Epithelial cell of proximal tubule (primary cell): ENCODE measurements at regions not wholly inside any gene's neighbourhood (a gene's known extent, or its start where the extent isn't known, plus 50 kb on each side); places are given as distances from the start of the nearest gene placed in this dataset.

Experiments
- DNase-seq: peaks from one replicate; pipeline ENCODE4 v3.0.0-alpha.2; 2011; ENCODE audit warnings: low read depth
- H3K4me3 ChIP-seq: 2 replicates; pipeline ENCODE4 v1.5.1; 2011; ENCODE audit warnings: low read depth, mild to moderate bottlenecking, low read length
- CTCF ChIP-seq: conservative IDR thresholded peaks from 2 replicates; pipeline ENCODE4 v1.5.1; 2012; ENCODE audit warnings: low read depth, mild to moderate bottlenecking, low read length

GRCh38 chr20:59463541-59463940, 140.8 kb upstream of the PHACTR3 start:
- no peak overlapping the region for H3K4me3 ChIP-seq
- DNase-seq = no peak
- no peak for TF ChIP-seq CTCF

- H3K4me3 ChIP-seq = no peak overlapping the region
- DNase-seq = no peak
- no peak for TF ChIP-seq CTCF
These were observed 138.1 kb upstream of the PHACTR3 start for GRCh38 chr20:59466107-59466815.

GRCh38 chr20:59468831-59469230, 135.5 kb upstream of the PHACTR3 start:
- no peak for DNase-seq
- H3K4me3 ChIP-seq = no peak overlapping the region
- TF ChIP-seq CTCF = no peak

- DNase-seq = no peak
- no peak for TF ChIP-seq CTCF
- H3K4me3 ChIP-seq = no peak overlapping the region
These were observed 134.8 kb upstream of the PHACTR3 start for GRCh38 chr20:59469267-59470252.

- H3K4me3 ChIP-seq = no peak overlapping the region
- DNase-seq = no peak
- TF ChIP-seq CTCF = no peak
These were observed 133.8 kb upstream of the PHACTR3 start for GRCh38 chr20:59470521-59470920.

- no peak overlapping the region for H3K4me3 ChIP-seq
- DNase-seq = no peak
- no peak for TF ChIP-seq CTCF
These were observed 132.5 kb upstream of the PHACTR3 start for GRCh38 chr20:59471653-59472421.
